Progenitor cell of endocrine pancreas (in vitro differentiated cells): ENCODE measurements at regions not wholly inside any gene's neighbourhood (a gene's known extent, or its start where the extent isn't known, plus 50 kb on each side); places are given as distances from the start of the nearest gene placed in this dataset.
A peak's percentile ranks its signal among the peaks of the same experiment; 100 is the strongest.

Source experiments
- DNase-seq: peaks from one replicate; pipeline ENCODE4 v3.0.0; 2021; ENCODE audit warnings: low spot score; ENCODE audit not compliant: unreplicated experiment
- H3K27ac Mint-ChIP-seq: 2 replicates; pipeline ENCODE4 v1.8.0; 2021; ENCODE audit warnings: mild to moderate bottlenecking, moderate library complexity, mixed read lengths
- H3K27me3 Mint-ChIP-seq: 2 replicates; pipeline ENCODE4 v1.8.0; 2021; ENCODE audit warnings: mixed read lengths
- H3K36me3 Mint-ChIP-seq: 2 replicates; pipeline ENCODE4 v1.8.0; 2022; ENCODE audit warnings: mixed read lengths; ENCODE audit not compliant: insufficient read depth
- H3K4me1 Mint-ChIP-seq: 2 replicates; pipeline ENCODE4 v1.8.0; 2021; ENCODE audit warnings: low read depth, mixed read lengths
- H3K4me3 Mint-ChIP-seq: 2 replicates; pipeline ENCODE4 v1.8.0; 2021; ENCODE audit warnings: low read depth, mild to moderate bottlenecking, moderate library complexity, mixed read lengths
- H3K9me3 Mint-ChIP-seq: 2 replicates; pipeline ENCODE4 v1.8.0; 2021; ENCODE audit warnings: low read depth, mixed read lengths
- TF ChIP-seq, protein P1 (sequence below): fragments of 200-600 bp; sonication (generic); IDR thresholded peaks from one replicate; pipeline ENCODE4 v1.5.0; 2021; ENCODE audit warnings: antibody characterized with exemption, mild to moderate bottlenecking; ENCODE audit not compliant: unreplicated experiment

DNA sequence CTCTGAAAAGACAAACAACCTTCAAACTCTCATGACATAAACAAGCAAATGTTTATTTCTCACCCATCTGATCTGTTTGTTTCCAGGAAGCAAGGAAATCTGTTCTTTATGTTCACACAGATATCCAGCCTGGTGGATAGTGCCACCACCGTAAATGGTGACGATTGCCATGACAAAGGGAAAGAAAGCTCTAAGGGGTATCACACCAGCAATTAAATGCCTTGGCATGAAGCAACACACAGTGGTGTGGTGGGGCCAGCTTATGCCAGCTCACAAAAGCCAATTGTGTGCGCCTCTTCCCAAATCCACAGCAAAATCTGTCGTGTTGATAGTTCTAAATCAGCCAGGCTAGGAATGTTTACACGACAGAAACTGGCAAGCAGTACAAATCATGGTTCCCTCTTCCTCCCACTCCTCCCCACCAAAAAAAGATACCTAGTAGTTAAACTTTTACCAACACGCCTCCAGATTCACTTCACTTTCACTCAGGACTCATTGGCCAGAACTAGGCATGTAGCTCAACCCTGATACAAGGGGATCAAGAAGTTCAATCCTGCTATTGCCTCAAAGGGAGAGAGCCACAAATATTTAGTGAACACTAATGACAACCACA is 189.2 kb upstream of the SLCO3A1 start:
- H3K4me3 Mint-ChIP-seq = no peak overlapping the region
- no peaks in the 10 kb centered on the region for H3K9me3 Mint-ChIP-seq
- no peak overlapping the region for H3K27ac Mint-ChIP-seq
- no peaks in the 10 kb centered on the region for H3K4me1 Mint-ChIP-seq
- DNase-seq = no peak
- no peaks in the 10 kb centered on the region for H3K27me3 Mint-ChIP-seq
- no peaks in the 10 kb centered on the region for H3K36me3 Mint-ChIP-seq
- TF ChIP-seq, protein P1, sequence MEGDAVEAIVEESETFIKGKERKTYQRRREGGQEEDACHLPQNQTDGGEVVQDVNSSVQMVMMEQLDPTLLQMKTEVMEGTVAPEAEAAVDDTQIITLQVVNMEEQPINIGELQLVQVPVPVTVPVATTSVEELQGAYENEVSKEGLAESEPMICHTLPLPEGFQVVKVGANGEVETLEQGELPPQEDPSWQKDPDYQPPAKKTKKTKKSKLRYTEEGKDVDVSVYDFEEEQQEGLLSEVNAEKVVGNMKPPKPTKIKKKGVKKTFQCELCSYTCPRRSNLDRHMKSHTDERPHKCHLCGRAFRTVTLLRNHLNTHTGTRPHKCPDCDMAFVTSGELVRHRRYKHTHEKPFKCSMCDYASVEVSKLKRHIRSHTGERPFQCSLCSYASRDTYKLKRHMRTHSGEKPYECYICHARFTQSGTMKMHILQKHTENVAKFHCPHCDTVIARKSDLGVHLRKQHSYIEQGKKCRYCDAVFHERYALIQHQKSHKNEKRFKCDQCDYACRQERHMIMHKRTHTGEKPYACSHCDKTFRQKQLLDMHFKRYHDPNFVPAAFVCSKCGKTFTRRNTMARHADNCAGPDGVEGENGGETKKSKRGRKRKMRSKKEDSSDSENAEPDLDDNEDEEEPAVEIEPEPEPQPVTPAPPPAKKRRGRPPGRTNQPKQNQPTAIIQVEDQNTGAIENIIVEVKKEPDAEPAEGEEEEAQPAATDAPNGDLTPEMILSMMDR = no peak

GRCh38 chr15:91665212-91665611 is 188.3 kb upstream of the SLCO3A1 start:
- Mint-ChIP-seq H3K36me3 (no peaks in the 10 kb centered on the region), H3K27me3 (no peaks in the 10 kb centered on the region), H3K27ac (no peak overlapping the region), H3K4me3 (no peak overlapping the region), H3K9me3 (no peaks in the 10 kb centered on the region), H3K4me1 (peaks cover 2% of the 10 kb centered on the region)
- DNase-seq = no peak
- TF ChIP-seq, protein P1 = no peak

DNA sequence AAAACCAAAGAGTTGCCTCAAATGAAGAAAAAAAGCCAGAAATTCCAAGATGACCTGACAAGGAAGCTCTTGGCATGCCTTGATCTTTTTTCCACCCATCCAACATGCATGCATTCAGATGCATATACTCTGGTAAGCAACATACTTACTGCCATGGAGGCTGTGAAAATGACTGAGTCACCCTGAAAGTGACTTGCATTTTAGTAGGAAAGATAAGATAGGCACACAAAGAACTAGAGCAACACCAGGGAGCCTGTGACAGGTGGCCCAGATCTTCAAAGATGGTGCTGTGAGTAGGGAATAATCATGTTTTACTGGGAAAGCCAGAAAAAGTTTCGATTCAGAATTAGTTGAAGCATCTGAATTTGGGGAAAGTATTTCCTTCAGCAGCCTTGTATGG is 185.1 kb upstream of the SLCO3A1 start:
- no peak overlapping the region for H3K27ac Mint-ChIP-seq
- TF ChIP-seq, protein P1 = no peak
- H3K4me1 Mint-ChIP-seq = peaks cover 3% of the 10 kb centered on the region
- H3K27me3 Mint-ChIP-seq = no peaks in the 10 kb centered on the region
- no peaks in the 10 kb centered on the region for H3K36me3 Mint-ChIP-seq
- H3K9me3 Mint-ChIP-seq = no peaks in the 10 kb centered on the region
- DNase-seq = no peak
- no peak overlapping the region for H3K4me3 Mint-ChIP-seq

- Mint-ChIP-seq H3K9me3 (peaks cover 7% of the 10 kb centered on the region), H3K27ac (peak overlapping the region; percentile 9), H3K4me3 (no peak overlapping the region), H3K4me1 (peaks cover 3% of the 10 kb centered on the region), H3K36me3 (no peaks in the 10 kb centered on the region), H3K27me3 (no peaks in the 10 kb centered on the region)
- TF ChIP-seq, protein P1 = no peak
- DNase-seq = no peak
These were observed 183.4 kb upstream of the SLCO3A1 start for GRCh38 chr15:91670108-91670507.

GRCh38 chr15:91678003-91678402 is 175.5 kb upstream of the SLCO3A1 start:
- H3K4me3 Mint-ChIP-seq = no peak overlapping the region
- TF ChIP-seq, protein P1 = no peak
- peaks cover 7% of the 10 kb centered on the region for H3K9me3 Mint-ChIP-seq
- no peaks in the 10 kb centered on the region for H3K4me1 Mint-ChIP-seq
- DNase-seq = no peak
- H3K36me3 Mint-ChIP-seq = no peaks in the 10 kb centered on the region
- H3K27me3 Mint-ChIP-seq = peaks cover 9% of the 10 kb centered on the region
- H3K27ac Mint-ChIP-seq = no peak overlapping the region
